ENCODE measurements at regions not wholly inside any gene's neighbourhood (a gene's known extent, or its start where the extent isn't known, plus 50 kb on each side); places are given as distances from the start of the nearest gene placed in this dataset.
"Not testable (repeated sequence)": the region's sequence is repeated elsewhere in the genome, so short reads cannot be mapped to it uniquely, and the experiment has no call there.

DNA sequence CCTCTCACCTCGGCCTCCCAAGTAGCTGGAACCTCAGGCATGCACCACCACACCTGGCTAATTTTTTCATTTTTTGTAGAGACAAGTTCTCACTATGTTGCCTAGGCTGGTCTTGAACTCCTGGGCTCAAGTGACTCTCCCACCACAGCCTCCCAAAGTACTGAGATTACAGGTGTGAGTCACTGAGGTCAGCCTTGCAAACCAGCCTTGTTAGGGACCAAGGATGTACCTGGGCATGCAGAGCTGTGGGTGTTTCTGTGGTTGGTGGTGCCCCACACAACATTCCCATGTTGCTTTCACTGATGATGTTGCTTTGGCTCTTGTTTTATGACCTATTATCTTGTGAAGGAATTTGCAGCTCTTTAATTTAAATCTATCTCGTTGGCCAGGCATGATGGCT lies 54.8 kb downstream of the OTUD1 start:
- in situ Hi-C loops (cut with HindIII; ENCODE audit: low pct_unique_long_range_greater_than_20kb, low sequenced_read_pairs) = no loop called here
- no peak for DNase-seq (ENCODE audit: low read depth)

DNA sequence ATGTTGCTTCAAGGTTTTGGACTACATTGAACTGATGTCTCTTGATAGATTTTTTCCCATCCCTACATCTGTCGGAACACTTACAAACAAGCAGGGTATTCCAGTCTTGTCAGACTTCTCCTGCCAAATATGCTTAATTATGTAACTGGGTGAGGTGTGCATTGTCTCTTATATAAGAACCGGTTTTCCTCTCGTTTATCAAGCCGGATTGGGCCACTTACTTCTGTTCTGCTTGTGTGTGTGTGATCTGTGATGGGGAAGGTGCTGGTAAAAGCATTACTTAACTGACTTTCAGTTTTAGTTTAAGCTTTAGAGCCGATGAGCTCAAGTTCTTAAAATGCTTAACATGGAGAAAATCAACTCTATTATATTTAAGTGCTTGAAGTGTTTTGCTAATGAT lies 57.9 kb downstream of the OTUD1 start:
- in situ Hi-C loops (cut with HindIII; ENCODE audit: low pct_unique_long_range_greater_than_20kb, low sequenced_read_pairs) = no loop called here
- no peak for DNase-seq (ENCODE audit: low read depth)

DNA sequence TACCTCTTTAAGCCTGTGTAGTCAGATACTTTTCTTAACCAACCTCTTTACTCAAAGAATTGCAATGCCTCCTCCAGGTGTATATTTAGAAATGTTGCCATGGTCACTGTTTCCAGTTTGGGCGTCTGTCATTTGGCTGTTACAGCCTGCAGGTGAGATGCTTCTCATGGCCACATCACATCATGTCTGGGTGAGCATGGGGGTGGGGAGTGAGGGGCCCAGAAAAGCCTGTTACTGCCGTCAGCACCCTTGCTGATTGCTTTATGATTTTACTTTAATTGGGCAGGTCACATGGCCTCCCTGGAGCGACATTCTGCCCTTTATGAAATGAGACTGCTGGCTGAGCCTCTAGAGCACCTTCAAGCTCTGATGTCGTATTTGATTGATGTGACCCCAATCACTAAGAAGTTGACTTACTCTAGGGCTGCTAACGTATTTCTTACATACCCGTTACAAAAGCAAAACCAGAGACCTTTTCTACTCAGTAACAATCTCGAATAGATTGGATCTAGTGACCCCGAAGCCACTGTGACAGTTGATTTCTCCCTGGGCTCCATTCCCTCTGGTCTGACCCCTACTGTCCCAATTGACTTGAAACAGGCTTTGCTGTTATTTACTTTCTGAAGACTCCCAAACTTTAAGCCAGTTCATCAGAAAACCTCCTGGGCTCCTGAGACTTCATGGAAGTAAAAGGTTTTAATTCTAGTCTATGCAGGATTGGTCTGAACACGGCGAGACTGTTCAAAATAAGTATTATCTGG lies 60.7 kb downstream of the OTUD1 start:
- in situ Hi-C loops (cut with HindIII; ENCODE audit: low pct_unique_long_range_greater_than_20kb, low sequenced_read_pairs) = no loop called here
- no peak for DNase-seq (ENCODE audit: low read depth)

DNA sequence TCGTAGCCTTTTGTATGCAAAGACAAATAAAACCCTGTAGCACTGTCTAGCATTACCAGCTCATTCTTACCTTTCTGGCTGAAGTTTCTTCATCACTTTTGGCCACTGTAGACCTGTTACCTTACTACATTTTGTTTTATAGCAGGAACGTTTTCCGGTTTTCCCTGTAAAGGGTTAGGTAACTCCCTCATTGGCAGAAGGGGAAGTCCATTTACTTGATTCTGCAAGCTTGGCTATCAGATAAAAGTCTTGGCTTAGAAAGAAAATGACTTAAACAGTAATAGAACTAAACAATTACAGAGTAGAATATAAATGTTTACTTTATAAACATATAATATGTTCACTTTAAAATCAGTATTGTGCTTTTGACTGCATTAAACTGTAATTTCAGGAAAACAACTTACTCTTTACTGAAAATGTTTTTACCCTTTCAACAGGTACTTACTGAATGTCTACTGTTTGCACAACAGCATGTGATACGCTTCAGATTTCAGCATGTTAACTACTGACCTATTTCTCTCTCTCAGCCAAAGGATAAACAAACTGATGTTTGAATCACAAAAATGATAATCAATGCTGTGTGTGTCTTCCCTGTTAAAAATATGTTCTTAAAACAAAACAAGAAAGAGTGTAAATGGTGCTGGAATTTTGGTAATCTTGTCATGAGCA lies 67.1 kb downstream of the OTUD1 start:
- DNase-seq (ENCODE audit: low read depth) = no peak
- in situ Hi-C loops (cut with HindIII; ENCODE audit: low pct_unique_long_range_greater_than_20kb, low sequenced_read_pairs) = no loop called here

DNA sequence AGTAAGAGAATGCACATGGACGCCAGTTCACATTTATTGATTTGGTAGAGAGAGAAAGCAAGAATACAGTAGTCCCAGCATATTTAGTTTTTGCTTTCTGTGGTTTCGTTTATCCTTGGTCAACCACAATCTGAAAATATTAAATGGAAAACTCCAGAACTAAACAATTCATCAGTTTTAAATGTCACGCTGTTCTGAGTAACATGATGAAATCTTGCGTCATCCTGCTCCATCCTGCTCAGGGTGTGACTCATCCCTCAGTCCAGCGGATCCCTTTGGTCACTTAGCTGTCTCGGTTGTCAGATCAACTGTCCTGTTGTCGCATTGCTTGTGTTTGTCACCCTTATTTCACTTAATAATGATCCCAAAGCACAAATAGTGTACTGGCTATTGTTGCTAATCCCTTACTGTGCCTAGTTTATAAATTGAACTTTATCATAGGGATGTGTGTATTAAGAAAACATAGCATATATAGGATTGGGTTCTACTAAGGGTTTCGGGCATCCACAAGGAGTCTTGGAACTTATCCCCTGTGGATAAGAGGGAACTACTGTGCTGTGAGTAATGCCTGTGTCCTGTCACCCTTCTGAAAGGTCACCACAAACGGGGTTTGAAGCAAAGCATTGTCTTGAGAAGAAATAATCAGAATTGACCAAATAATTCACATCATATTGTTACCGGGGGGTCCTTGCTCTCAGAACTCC lies 73.6 kb downstream of the OTUD1 start:
- DNase-seq (ENCODE audit: low read depth) = peak; percentile 68
- in situ Hi-C loops (cut with HindIII; ENCODE audit: low pct_unique_long_range_greater_than_20kb, low sequenced_read_pairs) = no loop called here

DNA sequence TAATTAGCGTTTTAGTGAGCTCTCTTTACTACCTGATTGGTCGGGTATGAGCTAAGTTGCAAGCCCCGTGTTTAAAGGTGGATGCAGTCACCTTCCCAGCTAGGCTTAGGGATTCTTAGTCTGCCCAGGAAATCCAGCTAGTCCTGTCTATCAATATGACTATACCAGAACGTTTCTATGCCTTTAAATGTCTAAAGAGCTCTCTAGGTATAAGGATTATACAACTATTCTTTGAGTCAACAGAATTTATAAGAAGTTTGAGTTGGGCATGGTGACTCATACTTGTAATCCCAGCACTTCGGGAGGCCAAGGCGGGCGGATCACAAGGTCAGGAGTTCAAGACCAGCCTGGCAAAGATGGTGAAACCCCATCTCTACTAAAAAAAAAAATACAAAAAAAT lies 74.7 kb downstream of the OTUD1 start:
- DNase-seq (ENCODE audit: low read depth); in situ Hi-C loops (cut with HindIII; ENCODE audit: low pct_unique_long_range_greater_than_20kb, low sequenced_read_pairs): not testable (repeated sequence)

DNA sequence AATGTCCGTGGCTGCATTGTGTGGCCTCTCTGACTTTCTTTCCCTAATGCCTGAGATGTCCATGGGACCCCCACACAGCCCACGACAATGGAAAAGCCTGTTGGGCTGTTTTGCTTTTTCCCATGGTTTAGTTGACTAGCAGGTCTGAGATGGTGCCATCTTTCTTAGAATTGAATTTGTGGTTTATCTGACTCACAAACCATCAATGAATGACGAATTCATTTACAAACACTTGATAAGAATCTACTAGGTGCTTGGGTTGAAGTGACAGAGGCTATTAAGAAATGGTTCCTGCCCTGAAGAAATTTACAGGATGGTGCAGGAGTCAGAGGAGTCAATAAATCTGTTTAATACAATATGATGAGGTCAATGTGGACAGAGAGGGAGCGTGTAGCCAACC lies 75.4 kb downstream of the OTUD1 start:
- in situ Hi-C loops (cut with HindIII; ENCODE audit: low pct_unique_long_range_greater_than_20kb, low sequenced_read_pairs) = no loop called here
- DNase-seq (ENCODE audit: low read depth) = peak; percentile 37

DNA sequence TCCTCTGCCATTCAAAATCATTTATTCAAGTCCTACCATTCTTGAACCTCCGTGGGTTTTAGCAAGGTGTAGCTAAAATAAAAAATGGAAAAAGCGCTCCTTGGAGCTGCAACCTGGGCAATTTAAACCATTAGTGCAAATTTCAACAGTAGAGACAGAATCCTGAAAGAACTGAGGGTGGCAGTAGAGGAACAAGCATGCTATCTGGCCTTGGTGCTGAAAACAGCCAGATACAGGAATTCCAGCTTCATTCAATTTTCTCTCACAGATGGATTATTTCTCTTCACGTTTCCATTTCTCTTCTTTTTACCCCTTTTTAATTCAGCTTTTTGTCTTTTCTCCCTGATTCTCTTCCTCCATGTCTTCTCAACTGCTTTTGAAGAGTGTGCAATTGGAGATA lies 77.7 kb downstream of the OTUD1 start:
- DNase-seq (ENCODE audit: low read depth) = no peak
- in situ Hi-C loops (cut with HindIII; ENCODE audit: low pct_unique_long_range_greater_than_20kb, low sequenced_read_pairs) = no loop called here

DNA sequence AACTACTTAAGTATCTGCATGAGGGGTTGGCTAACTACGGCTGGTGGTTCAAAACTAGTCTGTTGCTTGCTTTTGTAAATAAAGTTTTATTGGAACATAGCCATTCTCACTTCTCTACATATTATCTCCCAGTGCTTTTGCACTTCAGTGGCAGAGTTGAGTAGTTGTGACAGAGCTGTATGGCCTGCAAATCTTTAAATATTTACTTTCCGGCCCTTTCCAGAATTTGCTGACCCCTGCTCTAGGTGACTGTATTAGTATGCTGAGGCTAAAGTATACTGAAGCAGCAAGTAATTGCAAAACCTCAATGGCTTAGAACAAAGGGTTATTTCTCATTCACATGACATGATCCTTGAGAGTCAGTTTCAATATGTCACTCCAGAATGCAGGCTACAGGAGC lies 78.3 kb downstream of the OTUD1 start:
- no peak for DNase-seq (ENCODE audit: low read depth)
- in situ Hi-C loops (cut with HindIII; ENCODE audit: low pct_unique_long_range_greater_than_20kb, low sequenced_read_pairs) = no loop called here

DNA sequence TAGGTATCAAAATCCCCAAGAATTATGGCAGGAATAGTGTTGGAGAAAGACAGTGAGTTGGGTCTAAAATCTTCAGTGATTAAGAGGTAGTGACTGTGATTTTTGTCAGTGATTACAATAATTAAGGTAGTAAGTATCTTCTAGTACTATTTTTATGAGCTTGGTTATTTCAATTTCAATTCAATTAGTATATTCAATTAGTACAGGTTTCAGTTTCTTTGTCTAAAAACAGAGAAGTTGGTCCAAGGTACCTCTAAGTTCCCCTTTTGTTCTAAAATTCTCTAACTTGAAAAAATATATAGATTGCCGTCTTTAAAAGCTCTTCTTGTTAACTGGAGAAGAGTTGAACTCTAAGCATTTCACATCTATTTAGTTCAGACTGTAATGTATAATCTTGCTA lies 82.9 kb downstream of the OTUD1 start:
- in situ Hi-C loops (cut with HindIII; ENCODE audit: low pct_unique_long_range_greater_than_20kb, low sequenced_read_pairs) = no loop called here
- DNase-seq (ENCODE audit: low read depth) = no peak

DNA sequence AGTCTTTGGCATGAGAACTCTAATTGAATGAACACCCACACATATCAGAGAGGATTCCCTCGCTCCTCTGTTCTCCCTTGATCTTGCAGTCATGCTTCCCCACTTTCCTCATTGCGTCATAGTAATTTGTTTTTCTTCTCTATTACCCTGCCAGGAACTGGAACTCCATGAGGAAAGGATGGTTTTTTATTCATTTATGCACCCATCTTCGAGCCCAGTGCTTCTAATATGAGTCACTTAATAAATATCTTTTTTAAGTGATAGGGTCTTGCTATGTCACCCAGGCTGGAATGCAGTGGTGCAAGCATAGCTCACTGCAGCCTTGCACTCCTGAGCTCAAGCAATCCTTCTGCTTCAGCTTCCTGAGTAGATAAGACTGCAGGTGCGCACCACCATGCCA lies 83.5 kb downstream of the OTUD1 start:
- peak; percentile 35 for DNase-seq (ENCODE audit: low read depth)
- in situ Hi-C loops (cut with HindIII; ENCODE audit: low pct_unique_long_range_greater_than_20kb, low sequenced_read_pairs) = no loop called here

DNA sequence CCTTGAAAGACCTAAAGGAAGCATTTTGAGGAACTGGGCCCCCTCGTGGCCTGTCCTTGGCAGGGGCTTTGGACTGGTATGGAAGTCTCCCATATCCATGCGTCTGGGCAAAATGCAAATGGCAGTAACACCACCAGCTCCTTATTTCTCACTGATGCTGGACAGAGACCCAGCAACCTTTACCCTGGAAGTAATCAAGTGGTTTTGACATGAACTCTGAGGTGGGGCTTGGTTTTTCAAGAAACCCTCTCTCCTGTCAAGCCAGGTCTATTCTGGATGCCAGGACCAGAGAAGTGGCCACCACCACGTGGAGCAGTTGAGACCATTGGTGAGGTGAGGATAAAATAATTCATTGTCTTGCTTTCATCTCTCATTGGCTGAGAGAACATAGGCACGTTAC lies 84.4 kb downstream of the OTUD1 start:
- DNase-seq (ENCODE audit: low read depth) = no peak
- in situ Hi-C loops (cut with HindIII; ENCODE audit: low pct_unique_long_range_greater_than_20kb, low sequenced_read_pairs) = no loop called here

DNA sequence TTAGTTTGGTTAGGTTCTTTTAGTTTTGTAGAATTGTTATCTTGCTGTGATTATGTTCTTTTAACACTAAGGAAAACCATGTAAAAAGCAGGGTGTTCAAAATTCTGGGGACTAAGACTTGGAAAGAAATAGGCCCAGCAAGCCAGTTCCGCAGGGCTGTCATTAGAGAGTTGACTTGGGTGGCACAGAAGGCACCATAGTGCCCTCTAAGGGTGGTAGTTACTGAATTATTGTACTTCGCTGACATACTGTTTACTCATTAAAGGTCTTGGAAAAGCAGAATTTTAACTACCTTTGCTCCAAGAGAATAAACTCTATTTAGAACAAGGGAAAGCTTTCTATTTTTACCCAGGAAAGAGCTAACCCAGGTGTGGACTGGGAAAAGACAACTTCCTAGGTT lies 86.5 kb downstream of the OTUD1 start:
- no peak for DNase-seq (ENCODE audit: low read depth)
- in situ Hi-C loops (cut with HindIII; ENCODE audit: low pct_unique_long_range_greater_than_20kb, low sequenced_read_pairs) = no loop called here

DNA sequence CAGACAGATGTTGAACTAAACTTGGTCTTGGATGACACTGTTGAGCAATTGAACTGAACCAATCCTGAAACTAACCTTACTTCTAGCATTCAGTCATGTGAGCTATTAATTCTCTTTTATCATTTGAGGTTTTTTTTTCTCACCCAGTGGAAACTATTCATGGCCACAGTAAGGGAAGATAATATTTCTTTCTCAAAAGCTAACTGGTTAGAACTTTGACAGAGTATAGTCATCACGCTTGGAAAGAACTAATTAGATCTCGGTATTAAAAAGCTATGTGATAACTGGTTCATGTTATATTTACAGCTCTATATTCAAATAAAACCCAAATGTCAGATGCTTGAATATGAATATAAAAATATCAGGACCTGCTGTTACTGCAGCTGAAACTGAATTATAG lies 89.5 kb downstream of the OTUD1 start:
- in situ Hi-C loops (cut with HindIII; ENCODE audit: low pct_unique_long_range_greater_than_20kb, low sequenced_read_pairs) = no loop called here
- DNase-seq (ENCODE audit: low read depth) = no peak

DNA sequence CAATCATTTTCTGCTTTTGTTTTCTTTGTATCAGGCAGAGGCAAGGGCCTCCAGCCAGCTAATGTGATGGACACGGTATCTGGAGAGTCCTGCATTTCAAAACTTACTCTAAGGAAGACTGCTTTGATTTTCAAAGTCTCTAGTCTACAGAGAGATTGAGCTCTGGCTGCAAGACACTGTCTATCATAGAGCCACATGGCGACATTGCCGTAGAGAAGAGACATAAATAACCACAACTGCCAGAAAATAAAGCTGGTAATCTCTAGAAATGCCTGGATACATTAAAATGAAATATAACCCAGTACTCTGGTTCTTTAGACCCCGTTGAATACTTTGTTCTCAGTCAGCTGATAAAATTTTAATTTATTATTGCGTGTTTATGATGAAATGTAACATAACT lies 90.8 kb downstream of the OTUD1 start:
- in situ Hi-C loops (cut with HindIII; ENCODE audit: low pct_unique_long_range_greater_than_20kb, low sequenced_read_pairs) = no loop called here

DNA sequence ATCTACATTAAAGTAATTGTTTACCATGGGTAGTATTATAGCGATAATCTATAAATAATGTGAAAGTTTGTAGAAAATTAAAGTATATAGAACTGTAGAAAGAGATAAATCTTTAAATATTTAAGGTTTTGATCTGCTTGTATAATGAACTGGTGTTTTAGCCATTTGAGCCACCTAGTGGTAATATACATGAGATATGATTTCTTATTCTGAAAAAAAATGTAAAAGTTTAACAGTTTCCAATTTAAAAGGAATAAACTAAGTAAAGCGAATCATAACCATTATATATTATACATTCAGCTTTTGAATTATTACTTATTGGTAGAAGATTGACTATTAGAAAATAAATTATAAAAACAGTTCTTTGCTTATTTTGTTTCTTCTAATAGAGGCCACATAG lies 91.2 kb downstream of the OTUD1 start:
- in situ Hi-C loops (cut with HindIII; ENCODE audit: low pct_unique_long_range_greater_than_20kb, low sequenced_read_pairs) = no loop called here
- no peak for DNase-seq (ENCODE audit: low read depth)

More for the DNA sequence above, 90.8 kb downstream of the OTUD1 start:
- no peak for DNase-seq (ENCODE audit: low read depth)

DNA sequence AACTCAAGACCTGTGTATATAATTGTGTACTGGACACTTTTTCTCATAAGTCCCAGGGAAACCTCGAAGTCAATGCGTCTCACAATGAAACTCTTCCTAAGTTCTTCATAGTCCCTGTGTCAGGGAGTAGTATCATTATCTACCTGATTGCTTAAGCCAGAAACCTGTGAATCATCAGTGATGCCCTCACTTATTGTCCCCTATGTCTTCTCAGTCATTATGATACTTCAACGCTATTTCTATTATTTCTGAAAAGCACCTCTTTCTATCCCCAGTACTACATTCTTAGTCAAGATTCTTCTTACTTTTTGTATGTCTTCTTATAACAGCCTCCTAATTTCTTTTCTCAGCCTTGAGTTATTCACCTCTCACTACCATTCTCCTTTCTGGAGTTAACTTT lies 94.3 kb downstream of the OTUD1 start:
- in situ Hi-C loops (cut with HindIII; ENCODE audit: low pct_unique_long_range_greater_than_20kb, low sequenced_read_pairs) = no loop called here
- DNase-seq (ENCODE audit: low read depth) = no peak

DNA sequence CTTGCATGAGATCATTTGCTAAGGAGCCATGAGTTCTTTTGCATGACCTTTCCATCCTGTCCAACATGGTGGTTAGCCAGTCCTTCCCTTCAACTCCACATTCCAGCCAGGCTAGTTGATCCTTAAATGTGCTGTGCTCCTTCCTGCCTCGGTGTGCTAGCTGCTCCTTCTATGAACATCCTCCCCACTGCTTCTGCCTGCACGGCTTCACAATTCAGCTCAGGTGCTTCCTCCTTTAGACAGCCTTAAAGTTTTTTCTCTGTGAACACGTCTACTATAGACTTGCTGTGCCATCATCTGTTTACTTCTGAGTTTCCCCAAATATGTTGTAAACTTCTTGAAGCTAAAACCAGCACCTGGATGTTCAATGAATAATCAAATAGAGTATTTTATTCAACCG lies 95.5 kb downstream of the OTUD1 start:
- DNase-seq (ENCODE audit: low read depth) = no peak
- in situ Hi-C loops (cut with HindIII; ENCODE audit: low pct_unique_long_range_greater_than_20kb, low sequenced_read_pairs) = no loop called here

DNA sequence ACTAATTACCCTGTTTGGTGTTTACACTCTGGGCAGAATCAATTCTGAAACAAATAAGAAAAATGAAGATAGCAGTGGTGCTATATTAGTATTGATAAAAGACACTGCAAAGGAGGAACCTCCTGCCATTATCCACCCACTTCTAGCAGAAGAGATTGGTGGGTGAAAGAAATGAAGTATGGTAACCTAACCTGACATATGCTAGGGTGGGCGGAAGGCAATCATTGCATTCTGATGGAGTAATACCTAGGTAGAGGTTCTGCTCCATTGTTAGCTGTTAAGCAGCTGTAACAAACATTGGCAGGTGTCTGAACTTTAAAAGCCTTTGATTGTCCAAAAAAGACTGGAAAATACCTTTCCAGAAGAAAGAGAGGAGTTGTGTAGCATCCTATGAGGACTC lies 95.9 kb downstream of the OTUD1 start:
- in situ Hi-C loops (cut with HindIII; ENCODE audit: low pct_unique_long_range_greater_than_20kb, low sequenced_read_pairs) = no loop called here
- DNase-seq (ENCODE audit: low read depth) = no peak

DNA sequence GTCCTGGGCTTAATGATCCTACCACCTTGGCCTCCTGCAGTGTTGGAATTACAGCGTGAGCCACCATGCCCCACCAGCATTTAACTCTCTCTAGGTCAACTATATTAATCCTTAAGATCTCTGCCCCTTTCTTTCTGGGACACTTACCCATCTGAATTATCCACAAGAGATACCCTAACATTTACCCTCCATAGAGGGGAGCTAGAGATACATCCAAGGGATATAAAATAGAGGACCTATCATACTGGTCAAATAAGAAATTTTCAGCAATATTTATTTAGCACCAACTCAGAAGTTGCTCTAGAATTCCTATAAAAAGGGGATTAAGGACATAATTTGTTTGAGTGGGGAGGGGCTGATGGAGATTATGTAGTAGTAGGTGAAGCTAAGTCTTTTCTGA lies 96.5 kb downstream of the OTUD1 start:
- in situ Hi-C loops (cut with HindIII; ENCODE audit: low pct_unique_long_range_greater_than_20kb, low sequenced_read_pairs) = no loop called here
- no peak for DNase-seq (ENCODE audit: low read depth)

All from Caki2 (cell line).